NT2/D1 (cell line): ENCODE measurements at regions not wholly inside any gene's neighbourhood (a gene's known extent, or its start where the extent isn't known, plus 50 kb on each side); places are given as distances from the start of the nearest gene placed in this dataset.

Experiments used
- SUZ12 ChIP-seq: IDR thresholded peaks from 2 replicates; pipeline ENCODE4 v1.6.1; 2011; ENCODE audit not compliant: insufficient read length, insufficient read depth; ENCODE audit errors: extremely low read depth
- YY1 ChIP-seq: IDR thresholded peaks from 2 replicates; pipeline ENCODE4 v1.6.1; 2011; ENCODE audit not compliant: insufficient read length, insufficient read depth

DNA sequence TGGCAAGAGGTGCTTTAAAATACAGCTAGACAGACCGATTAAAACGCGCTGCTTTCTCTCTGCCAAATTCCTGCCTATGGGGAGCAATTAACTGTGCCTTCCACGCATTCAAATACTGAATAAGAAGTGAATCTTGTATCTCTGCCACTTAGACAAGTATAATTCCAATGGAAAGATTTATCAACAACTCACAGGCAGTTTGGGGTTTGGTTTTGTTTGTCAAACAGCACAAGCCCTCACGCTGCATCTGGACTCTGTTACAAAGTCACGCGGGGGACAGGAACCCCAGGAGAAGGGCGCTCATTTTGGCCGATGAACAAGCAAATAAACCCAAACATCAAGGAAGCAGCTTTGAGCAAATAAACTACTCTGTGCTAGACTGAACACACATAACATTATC is 61.8 kb upstream of the TMCO5A start:
- TF ChIP-seq SUZ12 (no peak), YY1 (no peak)
